Smooth muscle cell (in vitro differentiated cells): ENCODE measurements at regions not wholly inside any gene's neighbourhood (a gene's known extent, or its start where the extent isn't known, plus 50 kb on each side); places are given as distances from the start of the nearest gene placed in this dataset.
"Not testable (repeated sequence)": the region's sequence is repeated elsewhere in the genome, so short reads cannot be mapped to it uniquely, and the experiment has no call there.

Experiments
- DNase-seq: peaks from one replicate; lab custom pipeline; 2025; ENCODE audit not compliant: unreplicated experiment; lab: John Stamatoyannopoulos, UW
- H2AFZ ChIP-seq: fragments of 200-600 bp; sonication (generic); 2 replicates; pipeline ENCODE4 v1.6.0; 2016; ENCODE audit warnings: antibody characterized with exemption, low read depth, mild to moderate bottlenecking
- H3F3A ChIP-seq: fragments of 200-600 bp; sonication (generic); 2 replicates; pipeline ENCODE4 v1.6.0; 2017; ENCODE audit warnings: antibody characterized with exemption, low read depth
- H3K27ac ChIP-seq: fragments of 200-600 bp; sonication (generic); 2 replicates; pipeline ENCODE4 v1.5.1; 2016; ENCODE audit warnings: low read depth, mild to moderate bottlenecking
- H3K27me3 ChIP-seq: fragments of 200-600 bp; sonication (generic); 2 replicates; pipeline ENCODE4 v1.6.1; 2016; ENCODE audit warnings: low read depth, mild to moderate bottlenecking
- H3K36me3 ChIP-seq: fragments of 200-600 bp; sonication (generic); 2 replicates; pipeline ENCODE4 v1.5.1; 2016; ENCODE audit warnings: low read depth
- H3K4me1 ChIP-seq: fragments of 200-600 bp; sonication (generic); 2 replicates; pipeline ENCODE4 v1.5.1; 2016; ENCODE audit warnings: low read depth
- H3K4me2 ChIP-seq: fragments of 200-600 bp; sonication (generic); 2 replicates; pipeline ENCODE4 v1.6.0; 2016; ENCODE audit warnings: mild to moderate bottlenecking
- H3K4me3 ChIP-seq: fragments of 200-600 bp; sonication (generic); 2 replicates; pipeline ENCODE4 v1.5.1; 2016; ENCODE audit warnings: mild to moderate bottlenecking
- H3K79me2 ChIP-seq: fragments of 200-600 bp; sonication (generic); 2 replicates; pipeline ENCODE4 v1.6.0; 2016; ENCODE audit warnings: low read depth, mild to moderate bottlenecking
- H3K9ac ChIP-seq: fragments of 200-600 bp; sonication (generic); 2 replicates; pipeline ENCODE4 v1.6.0; 2016; ENCODE audit warnings: low read depth
- H3K9me3 ChIP-seq: fragments of 200-600 bp; sonication (generic); replicated peaks from 2 replicates; pipeline ENCODE4 v1.5.1; 2016; ENCODE audit warnings: low read depth
- H4K20me1 ChIP-seq: fragments of 200-600 bp; sonication (generic); 2 replicates; pipeline ENCODE4 v1.6.0; 2016; ENCODE audit warnings: low read depth
- WGBS: methylation state at CpG from one replicate; pipeline ENCODE4 v1.1.7; 2016; ENCODE audit warnings: low lambda C conversion rate; 5-methylcytosine and 5-hydroxymethylcytosine counted together
- TF ChIP-seq, protein P1 (sequence below): fragments of 200-600 bp; sonication (generic); IDR thresholded peaks from 2 replicates; pipeline ENCODE4 v1.5.1; 2017; ENCODE audit warnings: borderline replicate concordance, mild to moderate bottlenecking, antibody characterized with exemption; ENCODE audit not compliant: insufficient read depth, poor library complexity, severe bottlenecking

DNA sequence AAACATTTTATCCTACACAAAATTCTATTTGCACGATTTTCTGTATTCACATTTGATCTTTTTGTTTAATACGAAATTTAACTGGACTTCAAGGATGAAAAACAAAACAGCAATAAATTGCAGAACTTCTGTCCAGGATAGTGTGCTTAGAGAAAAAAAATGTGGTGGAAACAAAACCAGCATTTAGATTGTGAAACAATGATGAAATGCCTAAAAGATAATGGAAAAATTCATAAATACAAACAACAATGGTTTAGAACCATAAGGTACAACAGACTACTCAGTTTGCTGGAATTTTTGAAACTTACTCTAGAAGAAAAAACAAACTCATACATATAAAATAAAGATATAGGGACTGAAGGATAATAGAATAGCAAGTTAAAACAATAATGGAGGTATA lies 234.0 kb downstream of the BCHE start:
- WGBS = 79% methylated on average over 2 of the region's 2 CpGs
- DNase-seq = no peak
- TF ChIP-seq, protein P1, sequence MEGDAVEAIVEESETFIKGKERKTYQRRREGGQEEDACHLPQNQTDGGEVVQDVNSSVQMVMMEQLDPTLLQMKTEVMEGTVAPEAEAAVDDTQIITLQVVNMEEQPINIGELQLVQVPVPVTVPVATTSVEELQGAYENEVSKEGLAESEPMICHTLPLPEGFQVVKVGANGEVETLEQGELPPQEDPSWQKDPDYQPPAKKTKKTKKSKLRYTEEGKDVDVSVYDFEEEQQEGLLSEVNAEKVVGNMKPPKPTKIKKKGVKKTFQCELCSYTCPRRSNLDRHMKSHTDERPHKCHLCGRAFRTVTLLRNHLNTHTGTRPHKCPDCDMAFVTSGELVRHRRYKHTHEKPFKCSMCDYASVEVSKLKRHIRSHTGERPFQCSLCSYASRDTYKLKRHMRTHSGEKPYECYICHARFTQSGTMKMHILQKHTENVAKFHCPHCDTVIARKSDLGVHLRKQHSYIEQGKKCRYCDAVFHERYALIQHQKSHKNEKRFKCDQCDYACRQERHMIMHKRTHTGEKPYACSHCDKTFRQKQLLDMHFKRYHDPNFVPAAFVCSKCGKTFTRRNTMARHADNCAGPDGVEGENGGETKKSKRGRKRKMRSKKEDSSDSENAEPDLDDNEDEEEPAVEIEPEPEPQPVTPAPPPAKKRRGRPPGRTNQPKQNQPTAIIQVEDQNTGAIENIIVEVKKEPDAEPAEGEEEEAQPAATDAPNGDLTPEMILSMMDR = no peak
- no peaks in the 10 kb centered on the region for H3K79me2 ChIP-seq
- no peak overlapping the region for H3K9ac ChIP-seq
- no peak overlapping the region for H3K4me3 ChIP-seq
- no peaks in the 10 kb centered on the region for H3K9me3 ChIP-seq
- no peaks in the 10 kb centered on the region for H3K27me3 ChIP-seq
- H3F3A ChIP-seq = no peaks in the 10 kb centered on the region
- H3K27ac ChIP-seq = no peak overlapping the region
- H3K36me3 ChIP-seq = no peaks in the 10 kb centered on the region
- no peak overlapping the region for H2AFZ ChIP-seq
- no peaks in the 10 kb centered on the region for H4K20me1 ChIP-seq
- no peak overlapping the region for H3K4me2 ChIP-seq
- H3K4me1 ChIP-seq = no peaks in the 10 kb centered on the region

DNA sequence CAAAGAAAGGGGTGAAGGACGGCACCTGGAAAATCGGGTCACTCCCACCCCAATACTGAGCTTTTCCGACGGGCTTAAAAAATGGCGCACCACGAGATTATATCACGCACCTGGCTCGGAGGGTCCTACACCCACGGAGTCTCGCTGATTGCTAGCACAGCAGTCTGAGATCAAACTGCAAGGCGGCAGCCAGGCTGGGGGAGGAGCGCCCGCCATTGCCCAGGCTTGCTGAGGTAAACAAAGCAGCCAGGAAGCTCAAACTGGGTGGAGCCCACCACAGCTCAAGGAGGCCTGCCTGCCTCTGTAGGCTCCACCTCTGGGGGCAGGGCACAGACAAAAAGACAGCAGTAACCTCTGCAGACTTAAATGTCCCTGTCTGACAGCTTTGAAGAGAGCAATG lies 264.7 kb downstream of the BCHE start:
- not testable (repeated sequence) for H3K9ac ChIP-seq, H3K27me3 ChIP-seq, H3K4me2 ChIP-seq, H3K4me1 ChIP-seq, H3K4me3 ChIP-seq, H3K27ac ChIP-seq, H3K36me3 ChIP-seq, DNase-seq, H3F3A ChIP-seq, H2AFZ ChIP-seq, H4K20me1 ChIP-seq, H3K9me3 ChIP-seq, H3K79me2 ChIP-seq
- WGBS = 88% methylated on average over 13 of the region's 13 CpGs

- Histone ChIP-seq H3K4me1 (no peaks in the 10 kb centered on the region), H3K9me3 (no peaks in the 10 kb centered on the region), H3K36me3 (no peaks in the 10 kb centered on the region), H3K79me2 (no peaks in the 10 kb centered on the region), H3F3A (no peaks in the 10 kb centered on the region), H4K20me1 (no peaks in the 10 kb centered on the region), H3K4me3 (no peak overlapping the region), H3K27me3 (no peaks in the 10 kb centered on the region), H3K9ac (no peak overlapping the region), H2AFZ (no peak overlapping the region), H3K27ac (no peak overlapping the region), H3K4me2 (no peak overlapping the region)
- 63% methylated on average over 1 of the region's 1 CpG for WGBS
- TF ChIP-seq, protein P1 = no peak
- no peak for DNase-seq
These were observed 268.2 kb downstream of the BCHE start for GRCh38 chr3:165568907-165569462.

- H3K36me3 ChIP-seq = no peaks in the 10 kb centered on the region
- WGBS = 90% methylated on average over 2 of the region's 2 CpGs
- DNase-seq = no peak
- no peak overlapping the region for H3K4me3 ChIP-seq
- TF ChIP-seq, protein P1 = no peak
- no peak overlapping the region for H3K27ac ChIP-seq
- H3F3A ChIP-seq = no peaks in the 10 kb centered on the region
- H3K27me3 ChIP-seq = no peaks in the 10 kb centered on the region
- H3K79me2 ChIP-seq = no peaks in the 10 kb centered on the region
- no peaks in the 10 kb centered on the region for H3K9me3 ChIP-seq
- no peak overlapping the region for H3K4me2 ChIP-seq
- H2AFZ ChIP-seq = no peak overlapping the region
- no peak overlapping the region for H3K9ac ChIP-seq
- H3K4me1 ChIP-seq = no peaks in the 10 kb centered on the region
- H4K20me1 ChIP-seq = no peaks in the 10 kb centered on the region
These were observed 281.4 kb downstream of the BCHE start for GRCh38 chr3:165555785-165556184.
